ENCODE measurements at regions not wholly inside any gene's neighbourhood (a gene's known extent, or its start where the extent isn't known, plus 50 kb on each side); places are given as distances from the start of the nearest gene placed in this dataset.

DNA sequence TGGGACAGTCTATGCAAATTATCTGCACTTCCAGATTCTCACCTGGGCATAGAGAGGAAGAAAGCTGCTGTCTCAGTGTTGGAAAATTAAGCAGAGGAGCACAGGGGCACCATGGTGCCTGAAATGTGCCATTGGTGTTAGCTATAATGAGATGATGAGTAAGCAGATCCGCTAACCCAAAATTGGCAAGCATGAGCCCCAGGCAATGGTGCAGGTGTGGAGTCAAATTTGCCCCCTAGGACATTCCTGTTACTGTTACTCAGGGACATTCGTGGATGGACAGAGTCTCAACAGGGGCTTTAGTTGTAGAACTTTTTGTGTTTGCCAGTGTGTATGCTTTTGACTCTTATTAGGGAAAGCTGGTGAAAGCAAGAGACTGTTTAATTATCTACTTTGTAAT lies 385.2 kb upstream of the KLF6 start:
- Histone ChIP-seq H3K18ac (ENCODE audit: insufficient read length, low read depth, low read length) (no peak overlapping the region), H2BK5ac (ENCODE audit: insufficient read length, low read length) (no peak overlapping the region), H3K79me1 (ENCODE audit: insufficient read depth, low read depth, low read length, poor library complexity, severe bottlenecking) (no peaks in the 10 kb centered on the region), H3K9me3 (ENCODE audit: control insufficient read depth, low read depth, low read length) (no peaks in the 10 kb centered on the region), H3K4ac (ENCODE audit: low read depth, low read length) (no peak overlapping the region), H3K4me2 (ENCODE audit: insufficient read depth, insufficient read length, low read length) (no peak overlapping the region), H2BK15ac (ENCODE audit: low read depth, low read length) (no peak overlapping the region), H3K56ac (ENCODE audit: insufficient read length, low read depth, low read length) (no peak overlapping the region), H3K27ac (ENCODE audit: insufficient read length, low read depth, low read length) (no peak overlapping the region), H2BK12ac (ENCODE audit: insufficient read length, low read depth, low read length) (no peak overlapping the region), H2AK5ac (ENCODE audit: insufficient read length, low read length) (no peak overlapping the region), H4K91ac (ENCODE audit: insufficient read length, low read depth, low read length) (no peak overlapping the region), H2BK20ac (ENCODE audit: low read depth, low read length, poor library complexity, severe bottlenecking) (no peak overlapping the region), H3K23me2 (ENCODE audit: insufficient read length, low read depth, low read length, poor library complexity, severe bottlenecking) (no peaks in the 10 kb centered on the region), H2AFZ (ENCODE audit: low read length) (no peak overlapping the region), H3K9ac (ENCODE audit: extremely low read depth, insufficient read length, low read length) (no peak overlapping the region), H4K5ac (ENCODE audit: insufficient read length, low read depth, low read length) (no peak overlapping the region), H3K14ac (ENCODE audit: insufficient read depth, low read length) (no peak overlapping the region), H4K20me1 (ENCODE audit: control insufficient read depth, insufficient read depth, insufficient read length) (peaks cover 4% of the 10 kb centered on the region), H3K23ac (ENCODE audit: insufficient read length, low read depth, low read length) (no peak overlapping the region), H3T11ph (ENCODE audit: low read length) (no peak overlapping the region), H3K79me2 (ENCODE audit: insufficient read depth, low read length) (no peaks in the 10 kb centered on the region), H2BK120ac (ENCODE audit: low read depth, low read length, poor library complexity, severe bottlenecking) (no peak overlapping the region), H4K8ac (replicated peaks; ENCODE audit: insufficient read length, low read depth, low read length) (no peak overlapping the region), H3K4me1 (ENCODE audit: insufficient read depth, low read length) (no peaks in the 10 kb centered on the region), H3K27me3 (ENCODE audit: insufficient read depth, low read length) (no peaks in the 10 kb centered on the region)
- DNase-seq, result no peak
- no CpG with 5 or more reads among the region's 2 CpGs for WGBS (ENCODE audit: extremely low coverage, insufficient read length, low lambda C conversion rate)
- Mint-ChIP-seq H3K4me1 (peaks cover 4 to 8% of the 10 kb centered on the region in 2 experiments; a peak in 2 of 4 replicates), H3K9me3 (peaks cover 7 to 11% of the 10 kb centered on the region in 2 experiments; a peak in 3 of 5 replicates), H3K27me3 (ENCODE audit: low read depth) (no peaks in the 10 kb centered on the region; the same call in 1 of the 2 replicates), H3K36me3 (ENCODE audit: insufficient read depth in 1 of 3, low read depth in 3 of 3) (peaks cover 0 to 16% (median 0%) of the 10 kb centered on the region in 3 experiments; a peak in 3 of 7 replicates), H3K27ac (no peak overlapping the region; a peak in 1 of 7 replicates), H3K4me3 (no peak overlapping the region)
- TF ChIP-seq CTCF (conservative IDR thresholded peaks at IDR 0.05), result no peak
